ENCODE measurements at regions not wholly inside any gene's neighbourhood (a gene's known extent, or its start where the extent isn't known, plus 50 kb on each side); places are given as distances from the start of the nearest gene placed in this dataset.

- Histone ChIP-seq H3K4me1 (replicated peaks) (no peaks in the 10 kb centered on the region), H3K27ac (no peak overlapping the region), H3K9me3 (no peaks in the 10 kb centered on the region), H3K36me3 (no peaks in the 10 kb centered on the region), H3K4me3 (no peak overlapping the region), H3K27me3 (replicated peaks; ENCODE audit: insufficient read depth) (no peaks in the 10 kb centered on the region)
- TF ChIP-seq POLR2AphosphoS5 (IDR thresholded peaks at IDR 0.05) (no peak), POLR2A (IDR thresholded peaks at IDR 0.05) (no peak), CTCF (IDR thresholded peaks at IDR 0.05) (no peak)
- intact Hi-C loops (cut with DNase I), result no loop called here
- DNase-seq (ENCODE audit: low spot score), result no peak
- WGBS, result 80% methylated on average over 7 of the region's 7 CpGs
These were observed 56.4 kb upstream of the NR2F2 start for GRCh38 chr15:96274087-96274440.

- WGBS, result 66% methylated on average over 2 of the region's 2 CpGs
- no peak for TF ChIP-seq CTCF (IDR thresholded peaks at IDR 0.05)
- TF ChIP-seq POLR2A (IDR thresholded peaks at IDR 0.05), result no peak
- TF ChIP-seq POLR2AphosphoS5 (IDR thresholded peaks at IDR 0.05), result no peak
- H3K9me3 ChIP-seq, result no peaks in the 10 kb centered on the region
- no peaks in the 10 kb centered on the region for H3K36me3 ChIP-seq
- intact Hi-C loops (cut with DNase I), result no loop called here
- no peak overlapping the region for H3K4me3 ChIP-seq
- DNase-seq (ENCODE audit: low spot score), result no peak
- H3K4me1 ChIP-seq (replicated peaks), result no peaks in the 10 kb centered on the region
- H3K27me3 ChIP-seq (replicated peaks; ENCODE audit: insufficient read depth), result no peaks in the 10 kb centered on the region
- H3K27ac ChIP-seq, result no peak overlapping the region
These were observed 55.8 kb upstream of the NR2F2 start for GRCh38 chr15:96274698-96275097.

- Histone ChIP-seq H3K9me3 (no peaks in the 10 kb centered on the region), H3K4me3 (no peak overlapping the region), H3K27me3 (replicated peaks; ENCODE audit: insufficient read depth) (no peaks in the 10 kb centered on the region), H3K36me3 (no peaks in the 10 kb centered on the region), H3K27ac (no peak overlapping the region), H3K4me1 (replicated peaks) (no peaks in the 10 kb centered on the region)
- no peak for DNase-seq (ENCODE audit: low spot score)
- WGBS, result 91% methylated on average over 4 of the region's 4 CpGs
- intact Hi-C loops (cut with DNase I), result no loop called here
- TF ChIP-seq CTCF (IDR thresholded peaks at IDR 0.05) (no peak), POLR2A (IDR thresholded peaks at IDR 0.05) (no peak), POLR2AphosphoS5 (IDR thresholded peaks at IDR 0.05) (no peak)
These were observed 53.9 kb upstream of the NR2F2 start for GRCh38 chr15:96276438-96277210.

Small RNA genes in the stretch of these regions (small RNA-seq; reads per million reads assigned to genes)
- gene AC012409.4, result 0 reads per million in 2 donors
- 0 to 0.40 reads per million in 2 donors for gene RNU2-3P
